CD8-positive, alpha-beta memory T cell (primary cell): ENCODE measurements at regions not wholly inside any gene's neighbourhood (a gene's known extent, or its start where the extent isn't known, plus 50 kb on each side); places are given as distances from the start of the nearest gene placed in this dataset.
"Not testable (repeated sequence)": the region's sequence is repeated elsewhere in the genome, so short reads cannot be mapped to it uniquely, and the experiment has no call there.

Experiments used
- CTCF ChIA-PET: fragments of 350-600 bp; sonication (Branson Sonifier 250); formaldehyde crosslinking; loops from one replicate; lab custom pipeline; 2021; ENCODE audit warnings: antibody characterized with exemption; lab: Charles Lee
- POLR2A ChIA-PET: fragments of 350-600 bp; sonication (Branson Sonifier 250); formaldehyde crosslinking; loops from one replicate; lab custom pipeline; 2021; ENCODE audit warnings: antibody characterized with exemption; lab: Charles Lee
- DNase-seq, 5 donors: peaks; one replicate each; pipeline versions ENCODE4 v3.0.0 to v3.0.0-alpha.2; 2020 to 2022; ENCODE audit warnings: mixed read lengths in 1 of 5
- H3K27ac ChIP-seq: one replicate; pipeline ENCODE4 v1.7.0; 2013; ENCODE audit warnings: low read depth, mild to moderate bottlenecking, low read length, moderate library complexity
- H3K27me3 ChIP-seq: 2 replicates; pipeline ENCODE4 v1.7.0; 2013; ENCODE audit warnings: low read length, mild to moderate bottlenecking; ENCODE audit not compliant: insufficient read depth, poor library complexity, severe bottlenecking
- H3K36me3 ChIP-seq: 2 replicates; pipeline ENCODE4 v1.7.0; 2013; ENCODE audit warnings: mild to moderate bottlenecking, low read length, moderate library complexity; ENCODE audit not compliant: insufficient read depth
- H3K4me1 ChIP-seq: 2 replicates; pipeline ENCODE4 v1.7.0; 2013; ENCODE audit warnings: mild to moderate bottlenecking, low read length, moderate library complexity; ENCODE audit not compliant: insufficient read depth
- H3K4me3 ChIP-seq: 2 replicates; pipeline ENCODE4 v1.7.0; 2013; ENCODE audit warnings: mild to moderate bottlenecking, low read length
- H3K9me3 ChIP-seq: 2 replicates; pipeline ENCODE4 v1.7.0; 2013; ENCODE audit warnings: mild to moderate bottlenecking, low read length
- H3K27ac Mint-ChIP-seq, 8 donors: one replicate each; pipeline ENCODE4 v1.8.0; 2020 to 2021; ENCODE audit warnings: mixed read lengths in 8 of 8, mild to moderate bottlenecking in 6 of 8, inconsistent platforms in 3 of 8, moderate library complexity in 3 of 8
- H3K27me3 Mint-ChIP-seq, 2 donors: one replicate each; pipeline ENCODE4 v1.8.0; 2020 to 2021; ENCODE audit warnings: mixed read lengths in 2 of 2, mild to moderate bottlenecking in 1 of 2, moderate library complexity in 1 of 2
- H3K36me3 Mint-ChIP-seq, 3 donors: one replicate each; pipeline ENCODE4 v1.8.0; 2020 to 2021; ENCODE audit warnings: mixed read lengths in 3 of 3, inconsistent platforms in 1 of 3, mild to moderate bottlenecking in 1 of 3
- H3K4me1 Mint-ChIP-seq, 3 donors: one replicate each; pipeline ENCODE4 v1.8.0; 2020 to 2021; ENCODE audit warnings: mixed read lengths in 3 of 3, inconsistent platforms in 1 of 3, mild to moderate bottlenecking in 1 of 3
- H3K4me3 Mint-ChIP-seq, 7 donors: one replicate each; pipeline ENCODE4 v1.8.0; 2020 to 2021; ENCODE audit warnings: mixed read lengths in 7 of 7, mild to moderate bottlenecking in 6 of 7, moderate library complexity in 4 of 7, inconsistent platforms in 2 of 7
- H3K9me3 Mint-ChIP-seq, 5 donors: one replicate each; pipeline ENCODE4 v1.8.0; 2020 to 2022; ENCODE audit warnings: mixed read lengths in 5 of 5, mild to moderate bottlenecking in 3 of 5, moderate library complexity in 2 of 5, inconsistent platforms in 1 of 5

DNA sequence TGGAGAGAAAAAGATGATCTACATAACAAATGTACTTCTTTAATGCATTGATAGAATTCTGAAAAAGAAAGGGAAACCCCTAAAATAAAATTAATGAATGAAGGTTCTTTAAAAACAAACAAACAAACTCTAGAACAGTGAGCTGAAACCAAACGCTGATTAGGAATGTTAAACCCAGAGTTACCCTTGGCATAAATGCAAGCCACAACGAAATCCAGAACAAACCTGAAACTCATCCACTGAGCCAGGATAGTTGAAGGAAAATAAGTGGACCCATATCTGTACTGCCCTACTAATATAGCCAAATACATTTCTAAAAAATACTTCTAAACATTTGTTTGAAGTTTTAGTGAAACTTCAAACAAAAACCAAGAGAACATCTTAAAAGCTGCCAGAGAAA, 505.3 kb downstream of the TTLL7 start:
- H3K27me3 Mint-ChIP-seq: no peaks in the 10 kb centered on the region
- CTCF ChIA-PET: no interaction called here
- no peaks in the 10 kb centered on the region for H3K27me3 ChIP-seq

DNA sequence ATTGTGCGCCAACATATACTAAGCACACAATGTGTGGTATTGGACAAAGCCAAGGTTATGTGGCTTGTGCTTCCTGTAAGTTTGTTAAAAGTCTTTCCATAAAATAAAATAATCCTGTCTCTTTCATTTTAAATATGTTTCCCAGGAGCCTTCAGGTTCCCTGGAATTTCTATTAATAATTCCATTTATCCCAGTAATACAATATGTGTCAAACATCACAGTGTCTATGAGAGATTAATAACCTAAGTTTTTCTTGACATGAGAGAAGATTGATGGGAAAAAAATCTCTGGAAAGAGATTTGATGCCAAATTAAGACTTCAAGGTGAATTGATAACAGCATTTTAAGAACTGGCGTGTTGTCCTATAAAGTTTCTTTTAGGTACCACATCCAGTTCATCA, 507.0 kb downstream of the TTLL7 start:
- ChIA-PET CTCF (no interaction called here), POLR2A (no interaction called here)
- Histone ChIP-seq H3K4me1 (no peaks in the 10 kb centered on the region), H3K9me3 (no peaks in the 10 kb centered on the region), H3K36me3 (no peaks in the 10 kb centered on the region), H3K4me3 (no peak overlapping the region), H3K27ac (no peak overlapping the region), H3K27me3 (no peaks in the 10 kb centered on the region)
- H3K27me3 Mint-ChIP-seq: no peaks in the 10 kb centered on the region
- H3K4me3 Mint-ChIP-seq: no peak overlapping the region
- peaks cover 0 to 8% (median 7%) of the 10 kb centered on the region in 5 donors for H3K9me3 Mint-ChIP-seq
- no peak for DNase-seq
- H3K4me1 Mint-ChIP-seq: peaks cover 0 to 5% (median 0%) of the 10 kb centered on the region in 3 donors
- H3K27ac Mint-ChIP-seq: no peak overlapping the region
- H3K36me3 Mint-ChIP-seq: no peaks in the 10 kb centered on the region

More for the DNA sequence above, 505.3 kb downstream of the TTLL7 start:
- Histone ChIP-seq H3K4me1 (no peaks in the 10 kb centered on the region), H3K27ac (no peak overlapping the region), H3K36me3 (no peaks in the 10 kb centered on the region), H3K9me3 (no peaks in the 10 kb centered on the region), H3K4me3 (no peak overlapping the region)
- Mint-ChIP-seq H3K4me1 (no peaks in the 10 kb centered on the region), H3K36me3 (no peaks in the 10 kb centered on the region), H3K4me3 (no peak overlapping the region), H3K27ac (no peak overlapping the region), H3K9me3 (peaks cover 0 to 7% (median 4%) of the 10 kb centered on the region in 5 donors)
- DNase-seq: no peak
- POLR2A ChIA-PET: no interaction called here

DNA sequence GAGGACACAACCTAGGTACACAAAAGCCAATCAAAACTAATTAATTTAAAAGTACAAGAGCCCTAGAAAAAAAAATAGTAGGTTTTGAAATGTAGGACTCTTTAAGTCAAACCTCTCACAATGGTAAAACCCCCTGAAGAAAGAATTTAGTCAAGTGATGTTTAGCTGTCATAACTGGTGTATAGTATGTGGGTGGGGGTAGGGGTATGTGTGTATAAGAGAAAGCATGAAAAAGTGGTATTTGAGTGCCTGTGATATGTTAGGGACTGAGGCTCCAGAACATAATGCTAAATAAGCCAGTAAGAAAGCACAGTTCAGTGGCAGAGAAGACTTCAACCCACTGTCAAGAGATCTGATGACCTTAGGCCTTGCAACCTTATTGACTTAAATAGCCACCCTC, 507.9 kb downstream of the TTLL7 start:
- H3K4me1 ChIP-seq: no peaks in the 10 kb centered on the region
- no peaks in the 10 kb centered on the region for H3K36me3 Mint-ChIP-seq
- no peaks in the 10 kb centered on the region for H3K27me3 Mint-ChIP-seq
- POLR2A ChIA-PET: no interaction called here
- H3K27ac ChIP-seq: no peak overlapping the region
- DNase-seq: no peak
- H3K4me3 ChIP-seq: no peak overlapping the region
- H3K9me3 Mint-ChIP-seq: peaks cover 0 to 8% (median 3%) of the 10 kb centered on the region in 5 donors
- H3K9me3 ChIP-seq: no peaks in the 10 kb centered on the region
- H3K27ac Mint-ChIP-seq: no peak overlapping the region
- CTCF ChIA-PET: no interaction called here
- no peaks in the 10 kb centered on the region for H3K36me3 ChIP-seq
- peaks cover 0 to 5% (median 0%) of the 10 kb centered on the region in 3 donors for H3K4me1 Mint-ChIP-seq
- H3K27me3 ChIP-seq: no peaks in the 10 kb centered on the region
- H3K4me3 Mint-ChIP-seq: no peak overlapping the region

DNA sequence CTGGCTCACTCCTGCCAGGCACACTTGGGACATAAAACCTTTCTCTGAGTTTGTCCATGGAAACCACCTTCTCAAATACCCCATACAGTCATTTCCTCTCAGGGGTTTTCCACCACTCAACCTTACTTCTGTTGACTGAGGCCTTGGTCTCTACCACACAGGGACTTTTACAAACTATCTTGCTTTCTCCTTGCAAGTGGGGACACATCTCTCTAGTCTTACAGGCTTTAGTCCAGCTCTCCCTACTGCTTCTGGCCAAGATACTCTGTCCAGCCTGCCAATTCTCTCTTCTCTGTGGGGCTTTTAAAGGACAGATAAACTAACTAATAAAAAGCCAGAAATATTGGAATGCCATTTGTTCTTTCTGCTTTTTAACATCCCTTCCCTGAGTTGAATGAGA, 510.8 kb downstream of the TTLL7 start:
- H3K27ac ChIP-seq, H3K36me3 Mint-ChIP-seq, H3K9me3 ChIP-seq, H3K4me3 ChIP-seq, H3K4me1 Mint-ChIP-seq, CTCF ChIA-PET, H3K4me3 Mint-ChIP-seq, H3K27ac Mint-ChIP-seq, POLR2A ChIA-PET, DNase-seq, H3K9me3 Mint-ChIP-seq, H3K36me3 ChIP-seq, H3K27me3 ChIP-seq, H3K4me1 ChIP-seq, H3K27me3 Mint-ChIP-seq: not testable (repeated sequence)

DNA sequence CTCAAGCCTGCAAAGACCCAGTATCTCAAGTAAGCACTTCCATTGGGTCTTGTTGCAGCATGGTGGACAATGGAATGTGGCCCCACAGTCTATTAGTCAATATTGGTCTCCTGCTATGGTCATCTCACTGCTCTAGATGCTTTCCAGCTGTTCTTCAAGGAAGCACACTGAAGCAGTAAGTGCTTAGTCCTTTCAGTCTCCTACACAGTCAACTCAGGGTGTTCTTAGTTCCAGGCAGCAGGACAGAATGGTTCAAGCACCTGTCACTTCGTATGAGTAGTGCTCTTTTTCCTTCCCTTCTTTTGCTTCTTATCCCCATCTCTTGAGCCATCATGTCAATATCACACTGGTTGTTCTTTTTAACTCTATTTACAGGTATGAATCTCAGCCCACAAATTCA, 511.5 kb downstream of the TTLL7 start:
- DNase-seq, H3K27me3 ChIP-seq, H3K27ac ChIP-seq, H3K4me1 Mint-ChIP-seq, H3K9me3 Mint-ChIP-seq, H3K4me1 ChIP-seq, H3K36me3 ChIP-seq, H3K4me3 Mint-ChIP-seq, H3K36me3 Mint-ChIP-seq, H3K27ac Mint-ChIP-seq, H3K27me3 Mint-ChIP-seq, CTCF ChIA-PET, POLR2A ChIA-PET, H3K9me3 ChIP-seq, H3K4me3 ChIP-seq: not testable (repeated sequence)

DNA sequence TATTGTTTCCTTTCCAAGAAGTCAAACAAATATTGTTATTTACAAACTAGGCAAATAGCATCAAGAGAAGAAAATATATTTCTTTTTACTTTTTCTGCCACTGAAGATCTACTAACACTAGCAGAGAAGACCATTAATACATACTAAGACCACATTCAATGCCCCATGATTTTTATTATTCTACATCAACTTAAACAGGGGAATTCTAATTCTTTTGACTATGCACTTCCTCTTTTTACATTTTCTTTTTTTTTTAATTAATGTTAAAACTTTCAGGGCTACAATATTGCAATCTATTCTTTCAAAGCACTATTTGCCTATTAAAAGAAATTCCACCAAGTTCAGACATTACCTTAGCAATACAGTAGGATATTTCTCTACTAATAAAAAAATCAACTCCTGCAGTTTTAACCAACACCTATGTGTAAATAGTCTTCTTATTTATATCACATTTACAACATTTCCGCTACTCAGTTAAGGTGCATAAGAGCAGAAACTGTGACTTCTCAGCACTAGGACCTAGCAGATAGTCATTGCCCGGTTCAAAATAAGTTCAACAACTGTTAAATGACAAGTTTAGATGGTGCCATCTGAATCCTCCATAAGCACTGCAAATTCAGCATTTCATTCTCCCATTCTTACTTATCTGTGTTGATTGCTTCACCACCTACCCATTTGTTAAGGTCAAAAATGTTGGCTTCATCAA, 513.5 kb downstream of the TTLL7 start:
- H3K27ac Mint-ChIP-seq, H3K4me1 Mint-ChIP-seq, H3K9me3 Mint-ChIP-seq, CTCF ChIA-PET, H3K27ac ChIP-seq, H3K4me1 ChIP-seq, H3K27me3 ChIP-seq, H3K4me3 Mint-ChIP-seq, H3K36me3 ChIP-seq, H3K4me3 ChIP-seq, POLR2A ChIA-PET, H3K36me3 Mint-ChIP-seq, H3K27me3 Mint-ChIP-seq, DNase-seq, H3K9me3 ChIP-seq: not testable (repeated sequence)

DNA sequence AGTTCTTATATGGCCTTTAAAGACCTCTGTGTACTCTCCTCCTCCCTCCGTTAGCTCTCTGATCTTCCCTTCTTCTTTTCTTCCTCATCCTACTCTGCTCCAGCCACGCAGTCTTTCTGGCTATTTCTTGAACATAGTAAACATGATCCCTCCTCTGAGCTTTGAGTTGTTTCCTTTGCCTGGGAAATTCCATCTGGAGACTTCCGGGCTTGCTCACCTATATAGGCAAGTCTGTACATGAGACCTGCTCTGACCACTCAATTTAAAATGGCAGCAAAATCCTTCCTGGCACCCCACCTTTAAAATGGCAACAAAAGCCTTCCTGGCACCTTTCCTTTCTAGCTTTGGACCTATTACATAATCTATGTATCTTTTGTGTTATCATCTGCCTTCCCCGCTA, 517.6 kb downstream of the TTLL7 start:
- H3K9me3 ChIP-seq, DNase-seq, CTCF ChIA-PET, POLR2A ChIA-PET, H3K9me3 Mint-ChIP-seq, H3K36me3 ChIP-seq, H3K4me1 ChIP-seq, H3K4me1 Mint-ChIP-seq, H3K27me3 ChIP-seq, H3K4me3 Mint-ChIP-seq, H3K4me3 ChIP-seq, H3K27ac Mint-ChIP-seq, H3K27ac ChIP-seq, H3K36me3 Mint-ChIP-seq, H3K27me3 Mint-ChIP-seq: not testable (repeated sequence)

DNA sequence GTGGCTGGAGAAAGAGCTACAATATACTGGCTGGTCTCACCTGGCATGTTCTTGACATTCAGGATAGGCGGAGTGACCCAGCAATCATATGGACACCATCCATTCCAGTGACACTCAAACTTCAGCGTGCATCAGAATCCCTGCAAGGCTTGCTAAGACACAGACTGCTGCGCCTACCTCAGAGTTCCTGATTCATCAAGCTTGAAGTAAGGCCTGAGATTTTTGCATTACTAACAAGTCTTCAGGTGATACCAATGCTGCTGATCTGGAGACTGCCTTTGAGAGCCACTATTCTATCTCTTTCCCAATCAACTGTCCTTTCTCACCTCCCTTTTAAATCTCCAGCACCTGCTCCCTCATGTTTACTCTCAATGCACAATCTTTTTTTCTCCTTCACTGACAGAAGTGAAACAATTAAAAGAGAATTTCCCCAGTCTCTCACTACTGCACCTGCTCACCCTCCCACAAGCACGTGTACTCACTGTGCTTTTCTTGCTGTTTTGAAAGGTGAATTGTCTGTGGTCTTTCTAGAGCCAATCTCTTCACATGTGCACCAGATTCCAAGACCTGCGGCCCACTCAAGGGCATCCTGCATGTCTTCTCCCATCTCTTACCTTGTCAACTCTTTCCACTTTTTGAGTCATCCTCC, 519.2 kb downstream of the TTLL7 start:
- H3K9me3 Mint-ChIP-seq, H3K27ac Mint-ChIP-seq, H3K9me3 ChIP-seq, CTCF ChIA-PET, DNase-seq, H3K27me3 Mint-ChIP-seq, H3K36me3 Mint-ChIP-seq, H3K4me3 ChIP-seq, H3K4me1 ChIP-seq, H3K27me3 ChIP-seq, H3K36me3 ChIP-seq, H3K4me3 Mint-ChIP-seq, POLR2A ChIA-PET, H3K27ac ChIP-seq, H3K4me1 Mint-ChIP-seq: not testable (repeated sequence)
